ENCODE measurements at regions not wholly inside any gene's neighbourhood (a gene's known extent, or its start where the extent isn't known, plus 50 kb on each side); places are given as distances from the start of the nearest gene placed in this dataset.
"Not testable (repeated sequence)": the region's sequence is repeated elsewhere in the genome, so short reads cannot be mapped to it uniquely, and the experiment has no call there.

GRCh38 chr5:10018201-10019069 is 231.3 kb downstream of the ATPSCKMT start:
- no peaks in the 10 kb centered on the region for H3K4me1 Mint-ChIP-seq
- peaks cover 2% of the 10 kb centered on the region for H3K36me3 Mint-ChIP-seq (ENCODE audit: insufficient read depth)
- H3K9me3 Mint-ChIP-seq: peaks cover 41% of the 10 kb centered on the region
- no peak overlapping the region for H3K27ac Mint-ChIP-seq (ENCODE audit: low read depth)
- DNase-seq (ENCODE audit: low spot score in 2 of 2) (no peak), ATAC-seq (replicated peaks; ENCODE audit: extremely low read depth, poor library complexity, severe bottlenecking) (no peak)
- no peaks in the 10 kb centered on the region for H3K27me3 Mint-ChIP-seq
- H3K4me3 Mint-ChIP-seq: no peak overlapping the region

- no peak for ATAC-seq (replicated peaks; ENCODE audit: extremely low read depth, poor library complexity, severe bottlenecking)
- H3K4me1 Mint-ChIP-seq: no peaks in the 10 kb centered on the region
- DNase-seq (ENCODE audit: low spot score in 2 of 2): no peak
These were observed 231.9 kb downstream of the ATPSCKMT start for GRCh38 chr5:10017786-10018185.

GRCh38 chr5:10016559-10016958 is 233.1 kb downstream of the ATPSCKMT start:
- H3K4me1 Mint-ChIP-seq; H3K36me3 Mint-ChIP-seq (ENCODE audit: insufficient read depth); DNase-seq (ENCODE audit: low spot score in 2 of 2); ATAC-seq (replicated peaks; ENCODE audit: extremely low read depth, poor library complexity, severe bottlenecking); H3K27ac Mint-ChIP-seq (ENCODE audit: low read depth); H3K27me3 Mint-ChIP-seq; H3K4me3 Mint-ChIP-seq: not testable (repeated sequence)
- H3K9me3 Mint-ChIP-seq: peaks cover 27% of the 10 kb centered on the region

More at GRCh38 chr5:10017786-10018185, 231.9 kb downstream of the ATPSCKMT start:
- Mint-ChIP-seq H3K36me3 (ENCODE audit: insufficient read depth) (no peaks in the 10 kb centered on the region), H3K4me3 (no peak overlapping the region), H3K27ac (ENCODE audit: low read depth) (no peak overlapping the region), H3K9me3 (peaks cover 35% of the 10 kb centered on the region), H3K27me3 (no peaks in the 10 kb centered on the region)

GRCh38 chr5:10015681-10016080 is 234.0 kb downstream of the ATPSCKMT start:
- H3K4me3 Mint-ChIP-seq; ATAC-seq (replicated peaks; ENCODE audit: extremely low read depth, poor library complexity, severe bottlenecking); DNase-seq (ENCODE audit: low spot score in 2 of 2); H3K27me3 Mint-ChIP-seq; H3K27ac Mint-ChIP-seq (ENCODE audit: low read depth); H3K36me3 Mint-ChIP-seq (ENCODE audit: insufficient read depth); H3K4me1 Mint-ChIP-seq: not testable (repeated sequence)
- H3K9me3 Mint-ChIP-seq: peaks cover 27% of the 10 kb centered on the region

- Mint-ChIP-seq H3K36me3 (ENCODE audit: insufficient read depth) (no peaks in the 10 kb centered on the region), H3K4me3 (no peak overlapping the region), H3K27me3 (no peaks in the 10 kb centered on the region), H3K27ac (ENCODE audit: low read depth) (no peak overlapping the region), H3K9me3 (peaks cover 11% of the 10 kb centered on the region), H3K4me1 (no peaks in the 10 kb centered on the region)
- ATAC-seq (replicated peaks; ENCODE audit: extremely low read depth, poor library complexity, severe bottlenecking): no peak
- DNase-seq (ENCODE audit: low spot score in 2 of 2): no peak
These were observed 239.9 kb downstream of the ATPSCKMT start for GRCh38 chr5:10009802-10010201.

- Mint-ChIP-seq H3K4me1 (no peaks in the 10 kb centered on the region), H3K4me3 (no peak overlapping the region), H3K9me3 (peaks cover 5% of the 10 kb centered on the region), H3K27me3 (no peaks in the 10 kb centered on the region), H3K27ac (ENCODE audit: low read depth) (no peak overlapping the region), H3K36me3 (ENCODE audit: insufficient read depth) (no peaks in the 10 kb centered on the region)
- ATAC-seq (replicated peaks; ENCODE audit: extremely low read depth, poor library complexity, severe bottlenecking) (no peak), DNase-seq (ENCODE audit: low spot score in 2 of 2) (no peak)
These were observed 262.6 kb downstream of the ATPSCKMT start for GRCh38 chr5:9987101-9987500.

GRCh38 chr5:9977070-9977469 is 272.6 kb downstream of the ATPSCKMT start:
- H3K4me3 Mint-ChIP-seq: no peak overlapping the region
- no peaks in the 10 kb centered on the region for H3K4me1 Mint-ChIP-seq
- no peak overlapping the region for H3K27ac Mint-ChIP-seq (ENCODE audit: low read depth)
- DNase-seq (ENCODE audit: low spot score in 2 of 2) (no peak), ATAC-seq (replicated peaks; ENCODE audit: extremely low read depth, poor library complexity, severe bottlenecking) (no peak)
- peaks cover 12% of the 10 kb centered on the region for H3K9me3 Mint-ChIP-seq
- H3K36me3 Mint-ChIP-seq (ENCODE audit: insufficient read depth): peaks cover 2% of the 10 kb centered on the region
- no peaks in the 10 kb centered on the region for H3K27me3 Mint-ChIP-seq

GRCh38 chr5:9976621-9977020 is 273.1 kb downstream of the ATPSCKMT start:
- Mint-ChIP-seq H3K4me1 (no peaks in the 10 kb centered on the region), H3K36me3 (ENCODE audit: insufficient read depth) (peaks cover 2% of the 10 kb centered on the region), H3K27me3 (no peaks in the 10 kb centered on the region), H3K27ac (ENCODE audit: low read depth) (no peak overlapping the region), H3K9me3 (peaks cover 13% of the 10 kb centered on the region), H3K4me3 (no peak overlapping the region)
- ATAC-seq (replicated peaks; ENCODE audit: extremely low read depth, poor library complexity, severe bottlenecking): no peak
- DNase-seq (ENCODE audit: low spot score in 2 of 2): no peak

GRCh38 chr5:9972059-9972458 is 277.6 kb downstream of the ATPSCKMT start:
- H3K36me3 Mint-ChIP-seq (ENCODE audit: insufficient read depth): peaks cover 2% of the 10 kb centered on the region
- ATAC-seq (replicated peaks; ENCODE audit: extremely low read depth, poor library complexity, severe bottlenecking) (no peak), DNase-seq (ENCODE audit: low spot score in 2 of 2) (no peak)
- no peak overlapping the region for H3K27ac Mint-ChIP-seq (ENCODE audit: low read depth)
- H3K9me3 Mint-ChIP-seq: peaks cover 16% of the 10 kb centered on the region
- H3K27me3 Mint-ChIP-seq: no peaks in the 10 kb centered on the region
- no peaks in the 10 kb centered on the region for H3K4me1 Mint-ChIP-seq
- no peak overlapping the region for H3K4me3 Mint-ChIP-seq

- Mint-ChIP-seq H3K4me1 (no peaks in the 10 kb centered on the region), H3K9me3 (peaks cover 16% of the 10 kb centered on the region), H3K4me3 (no peak overlapping the region), H3K27me3 (no peaks in the 10 kb centered on the region), H3K36me3 (ENCODE audit: insufficient read depth) (peaks cover 2% of the 10 kb centered on the region), H3K27ac (ENCODE audit: low read depth) (no peak overlapping the region)
- no peak for DNase-seq (ENCODE audit: low spot score in 2 of 2)
- ATAC-seq (replicated peaks; ENCODE audit: extremely low read depth, poor library complexity, severe bottlenecking): no peak
These were observed 278.4 kb downstream of the ATPSCKMT start for GRCh38 chr5:9971301-9971700.

GRCh38 chr5:9958914-9959313 is 290.8 kb downstream of the ATPSCKMT start:
- no peak for ATAC-seq (replicated peaks; ENCODE audit: extremely low read depth, poor library complexity, severe bottlenecking)

GRCh38 chr5:9957214-9957613 is 292.5 kb downstream of the ATPSCKMT start:
- no peaks in the 10 kb centered on the region for H3K4me1 Mint-ChIP-seq
- H3K4me3 Mint-ChIP-seq: no peak overlapping the region
- DNase-seq (ENCODE audit: low spot score in 2 of 2) (no peak), ATAC-seq (replicated peaks; ENCODE audit: extremely low read depth, poor library complexity, severe bottlenecking) (no peak)
- no peak overlapping the region for H3K27ac Mint-ChIP-seq (ENCODE audit: low read depth)
- no peaks in the 10 kb centered on the region for H3K36me3 Mint-ChIP-seq (ENCODE audit: insufficient read depth)
- no peaks in the 10 kb centered on the region for H3K9me3 Mint-ChIP-seq
- H3K27me3 Mint-ChIP-seq: no peaks in the 10 kb centered on the region

More at GRCh38 chr5:9958914-9959313, 290.8 kb downstream of the ATPSCKMT start:
- Mint-ChIP-seq H3K9me3 (peaks cover 5% of the 10 kb centered on the region), H3K4me3 (no peak overlapping the region), H3K27me3 (no peaks in the 10 kb centered on the region), H3K27ac (ENCODE audit: low read depth) (no peak overlapping the region), H3K36me3 (ENCODE audit: insufficient read depth) (no peaks in the 10 kb centered on the region), H3K4me1 (no peaks in the 10 kb centered on the region)
- DNase-seq (ENCODE audit: low spot score in 2 of 2): no peak

GRCh38 chr5:9956725-9957124 is 293.0 kb downstream of the ATPSCKMT start:
- H3K27ac Mint-ChIP-seq (ENCODE audit: low read depth): no peak overlapping the region
- H3K27me3 Mint-ChIP-seq: no peaks in the 10 kb centered on the region
- H3K4me3 Mint-ChIP-seq: no peak overlapping the region
- no peaks in the 10 kb centered on the region for H3K36me3 Mint-ChIP-seq (ENCODE audit: insufficient read depth)
- DNase-seq (ENCODE audit: low spot score in 2 of 2) (no peak), ATAC-seq (replicated peaks; ENCODE audit: extremely low read depth, poor library complexity, severe bottlenecking) (no peak)
- no peaks in the 10 kb centered on the region for H3K9me3 Mint-ChIP-seq
- H3K4me1 Mint-ChIP-seq: no peaks in the 10 kb centered on the region
